SU-DHL-6 (cell line): ENCODE measurements at regions not wholly inside any gene's neighbourhood (a gene's known extent, or its start where the extent isn't known, plus 50 kb on each side); places are given as distances from the start of the nearest gene placed in this dataset.

Experiments
- H2AFZ ChIP-seq: fragments of 200-600 bp; sonication (generic); 2 replicates; pipeline ENCODE4 v1.6.1; 2014; ENCODE audit warnings: low read depth, mild to moderate bottlenecking, moderate library complexity, mixed read lengths, antibody characterized with exemption, low read length; ENCODE audit not compliant: severe bottlenecking
- H3F3A ChIP-seq: fragments of 200-600 bp; shearing (Covaris generic); 2 replicates; pipeline ENCODE4 v1.6.0; 2016; ENCODE audit warnings: antibody characterized with exemption, mild to moderate bottlenecking; ENCODE audit not compliant: insufficient read depth
- H3K27ac ChIP-seq: fragments of 200-600 bp; sonication (generic); 2 replicates; pipeline ENCODE4 v1.5.1; 2016; ENCODE audit warnings: low read depth, mild to moderate bottlenecking, low read length, moderate library complexity, mixed read lengths
- H3K27me3 ChIP-seq: fragments of 200-600 bp; sonication (generic), shearing (Covaris generic); 2 replicates; pipeline ENCODE4 v1.6.0; 2014; ENCODE audit warnings: mild to moderate bottlenecking, low read length
- H3K36me3 ChIP-seq: fragments of 200-600 bp; sonication (generic); 2 replicates; pipeline ENCODE4 v1.6.1; 2014; ENCODE audit warnings: mild to moderate bottlenecking, low read length, mixed read lengths
- H3K4me2 ChIP-seq: fragments of 300-600, 200-600 bp; shearing (Covaris generic), sonication (generic); 2 replicates; pipeline ENCODE4 v1.6.0; 2014; ENCODE audit warnings: low read length, low read depth, mild to moderate bottlenecking; ENCODE audit not compliant: poor library complexity, severe bottlenecking
- H3K4me3 ChIP-seq: fragments of 200-600 bp; sonication (generic); 2 replicates; pipeline ENCODE4 v1.5.1; 2014; ENCODE audit warnings: antibody characterized with exemption, low read length, mild to moderate bottlenecking, mixed read lengths; ENCODE audit not compliant: insufficient read depth, poor library complexity, severe bottlenecking
- H3K79me2 ChIP-seq: fragments of 200-600 bp; sonication (generic); 2 replicates; pipeline ENCODE4 v1.6.1; 2014; ENCODE audit warnings: mild to moderate bottlenecking, low read length, moderate library complexity; ENCODE audit not compliant: insufficient read depth
- H3K9ac ChIP-seq: fragments of 200-600 bp; sonication (generic); 2 replicates; pipeline ENCODE4 v1.7.0; 2014; ENCODE audit warnings: mild to moderate bottlenecking, low read length
- H3K9me2 ChIP-seq: fragments of 200-600 bp; sonication (generic); replicated peaks from 2 replicates; pipeline ENCODE4 v1.6.1; 2014; ENCODE audit warnings: low read length; ENCODE audit not compliant: insufficient read depth
- H3K9me3 ChIP-seq: fragments of 200-600 bp; sonication (generic); 2 replicates; pipeline ENCODE4 v1.6.1; 2014; ENCODE audit warnings: low read length, mixed read lengths; ENCODE audit not compliant: insufficient read depth
- H4K20me1 ChIP-seq: fragments of 200-600 bp; sonication (generic); 2 replicates; pipeline ENCODE4 v1.6.1; 2014; ENCODE audit warnings: low read depth, mild to moderate bottlenecking, antibody characterized with exemption, low read length, moderate library complexity, mixed read lengths
- CTCF ChIP-seq: fragments of 200-600 bp; sonication (generic); IDR thresholded peaks from one replicate; pipeline ENCODE4 v1.5.1; 2017; ENCODE audit warnings: antibody characterized with exemption, mild to moderate bottlenecking, low read length, moderate library complexity; ENCODE audit not compliant: insufficient read depth, poor library complexity, severe bottlenecking
- EZH2phosphoT487 ChIP-seq: fragments of 200-600 bp; sonication (generic), shearing (Covaris generic); conservative IDR thresholded peaks from 2 replicates; pipeline ENCODE4 v1.6.1; 2018; ENCODE audit warnings: mild to moderate bottlenecking, antibody characterized with exemption, low read length, moderate library complexity, mixed read lengths

GRCh38 chr2:124967325-124967724 is 942.2 kb downstream of the CNTNAP5 start:
- Histone ChIP-seq H3K4me3 (no peak overlapping the region), H3K27me3 (no peaks in the 10 kb centered on the region), H3K79me2 (no peaks in the 10 kb centered on the region), H3K4me2 (no peak overlapping the region), H3K36me3 (no peaks in the 10 kb centered on the region), H3K27ac (no peak overlapping the region), H3K9me3 (no peaks in the 10 kb centered on the region), H3F3A (no peaks in the 10 kb centered on the region), H3K9ac (no peak overlapping the region), H4K20me1 (no peaks in the 10 kb centered on the region), H2AFZ (no peak overlapping the region), H3K9me2 (no peaks in the 10 kb centered on the region)
- TF ChIP-seq EZH2phosphoT487 (no peak), CTCF (no peak)

- H3K9ac ChIP-seq: no peak overlapping the region
- TF ChIP-seq EZH2phosphoT487 (no peak), CTCF (no peak)
- no peaks in the 10 kb centered on the region for H4K20me1 ChIP-seq
- H3K27ac ChIP-seq: no peak overlapping the region
- H3K27me3 ChIP-seq: no peaks in the 10 kb centered on the region
- no peak overlapping the region for H3K4me2 ChIP-seq
- no peaks in the 10 kb centered on the region for H3K36me3 ChIP-seq
- H3K79me2 ChIP-seq: no peaks in the 10 kb centered on the region
- H2AFZ ChIP-seq: no peak overlapping the region
- no peaks in the 10 kb centered on the region for H3K9me2 ChIP-seq
- H3K9me3 ChIP-seq: no peaks in the 10 kb centered on the region
- no peak overlapping the region for H3K4me3 ChIP-seq
- no peaks in the 10 kb centered on the region for H3F3A ChIP-seq
Observed at GRCh38 chr2:124970030-124970429, 944.9 kb downstream of the CNTNAP5 start.

- H3K4me2 ChIP-seq: no peak overlapping the region
- H3K9me2 ChIP-seq: no peaks in the 10 kb centered on the region
- H3K36me3 ChIP-seq: no peaks in the 10 kb centered on the region
- no peaks in the 10 kb centered on the region for H3K79me2 ChIP-seq
- H2AFZ ChIP-seq: no peak overlapping the region
- no peak overlapping the region for H3K4me3 ChIP-seq
- TF ChIP-seq EZH2phosphoT487 (no peak), CTCF (no peak)
- H4K20me1 ChIP-seq: no peaks in the 10 kb centered on the region
- H3K27me3 ChIP-seq: no peaks in the 10 kb centered on the region
- H3K27ac ChIP-seq: no peak overlapping the region
- H3K9me3 ChIP-seq: no peaks in the 10 kb centered on the region; the same call in 1 of the 2 replicates
- H3F3A ChIP-seq: no peaks in the 10 kb centered on the region
- H3K9ac ChIP-seq: no peak overlapping the region
Observed at GRCh38 chr2:124973396-124973795, 948.3 kb downstream of the CNTNAP5 start.
